ENCODE measurements at regions not wholly inside any gene's neighbourhood (a gene's known extent, or its start where the extent isn't known, plus 50 kb on each side); places are given as distances from the start of the nearest gene placed in this dataset.

DNA sequence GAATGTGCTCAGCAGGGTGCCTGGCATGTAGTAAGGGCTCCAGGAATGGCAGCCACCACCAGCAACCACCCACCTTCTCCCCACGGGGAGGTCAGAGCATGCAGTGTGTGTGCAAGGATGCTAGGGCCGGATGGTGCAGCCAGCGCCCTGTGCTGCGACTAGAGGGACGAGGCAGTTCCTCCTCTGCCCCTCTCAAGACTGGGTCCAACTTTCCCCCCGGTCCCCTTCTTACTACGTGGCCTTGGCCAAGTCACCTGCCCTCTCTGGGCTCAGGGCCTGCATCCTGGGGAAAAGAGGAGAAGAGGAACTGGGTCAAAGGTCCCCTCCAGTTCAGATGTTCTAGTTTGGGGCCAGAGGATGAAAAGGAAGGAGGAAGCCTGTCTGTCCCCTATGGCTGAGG, 71.6 kb upstream of the TARDBP start:
- Histone ChIP-seq H3K27ac (no peak overlapping the region), H3K4me1 (peaks cover 22% of the 10 kb centered on the region), H3K4me3 (no peak overlapping the region), H3K27me3 (no peaks in the 10 kb centered on the region), H3K36me3 (replicated peaks in 1 of 2; ENCODE audit: insufficient read depth in 1 of 2, low read depth in 2 of 2) (no peaks in the 10 kb centered on the region), H3K9me3 (no peaks in the 10 kb centered on the region)
- no peak for DNase-seq
- ATAC-seq = no peak
- intact Hi-C loops (cut with DNase I) = no loop called here
- WGBS, 2 donors = 83% methylated on average over 6 to 7 of the region's 7 CpGs
- TF ChIP-seq, protein P1, sequence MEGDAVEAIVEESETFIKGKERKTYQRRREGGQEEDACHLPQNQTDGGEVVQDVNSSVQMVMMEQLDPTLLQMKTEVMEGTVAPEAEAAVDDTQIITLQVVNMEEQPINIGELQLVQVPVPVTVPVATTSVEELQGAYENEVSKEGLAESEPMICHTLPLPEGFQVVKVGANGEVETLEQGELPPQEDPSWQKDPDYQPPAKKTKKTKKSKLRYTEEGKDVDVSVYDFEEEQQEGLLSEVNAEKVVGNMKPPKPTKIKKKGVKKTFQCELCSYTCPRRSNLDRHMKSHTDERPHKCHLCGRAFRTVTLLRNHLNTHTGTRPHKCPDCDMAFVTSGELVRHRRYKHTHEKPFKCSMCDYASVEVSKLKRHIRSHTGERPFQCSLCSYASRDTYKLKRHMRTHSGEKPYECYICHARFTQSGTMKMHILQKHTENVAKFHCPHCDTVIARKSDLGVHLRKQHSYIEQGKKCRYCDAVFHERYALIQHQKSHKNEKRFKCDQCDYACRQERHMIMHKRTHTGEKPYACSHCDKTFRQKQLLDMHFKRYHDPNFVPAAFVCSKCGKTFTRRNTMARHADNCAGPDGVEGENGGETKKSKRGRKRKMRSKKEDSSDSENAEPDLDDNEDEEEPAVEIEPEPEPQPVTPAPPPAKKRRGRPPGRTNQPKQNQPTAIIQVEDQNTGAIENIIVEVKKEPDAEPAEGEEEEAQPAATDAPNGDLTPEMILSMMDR (IDR thresholded peaks at IDR 0.05) = no peak
- no peak for TF ChIP-seq POLR2A (IDR thresholded peaks at IDR 0.05)

DNA sequence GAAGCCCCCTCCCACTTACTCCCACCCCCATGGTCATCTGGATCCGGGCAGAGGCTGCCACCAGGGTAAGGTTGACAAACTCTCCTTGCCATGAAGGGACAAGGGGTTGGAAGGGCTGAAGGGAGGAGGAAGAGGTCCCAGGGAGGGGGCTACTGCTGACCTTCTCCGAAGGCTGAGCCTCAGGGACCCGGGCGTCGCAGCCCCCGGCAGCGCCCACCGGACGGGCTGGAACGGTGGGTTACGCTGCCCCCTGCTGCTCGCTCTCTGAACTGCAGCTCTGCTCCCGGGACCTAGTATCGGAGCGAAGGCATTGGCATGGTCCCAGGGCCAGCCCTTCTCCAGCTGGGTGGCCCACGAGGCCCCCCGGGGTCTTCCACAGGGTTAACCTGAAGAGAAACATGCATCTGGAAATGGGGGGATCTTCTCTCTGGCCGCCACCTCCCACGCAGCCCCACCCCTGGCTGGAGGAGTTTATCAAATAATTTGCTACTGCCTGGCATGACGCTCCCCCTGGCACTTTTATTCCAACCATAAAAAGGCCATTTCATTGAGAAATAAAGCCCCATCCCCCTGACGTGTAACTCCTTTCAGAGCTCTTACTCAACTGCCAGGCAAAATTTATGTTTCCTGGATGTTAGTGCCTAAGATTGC, 70.4 kb upstream of the TARDBP start:
- TF ChIP-seq, protein P1 (IDR thresholded peaks at IDR 0.05) = peak; percentile 66 to 99 (median 82)
- no peak for TF ChIP-seq POLR2A (IDR thresholded peaks at IDR 0.05)
- WGBS, 2 donors = 7 to 8% methylated on average over 12 to 18 of the region's 21 CpGs
- Histone ChIP-seq H3K4me3 (no peak overlapping the region), H3K27ac (no peak overlapping the region), H3K9me3 (no peaks in the 10 kb centered on the region), H3K36me3 (replicated peaks in 1 of 2; ENCODE audit: insufficient read depth in 1 of 2, low read depth in 2 of 2) (no peaks in the 10 kb centered on the region), H3K4me1 (peaks cover 22% of the 10 kb centered on the region), H3K27me3 (no peaks in the 10 kb centered on the region)
- peak; percentile 54 for ATAC-seq
- DNase-seq = peak; percentile 58 to 79 (median 69)
- intact Hi-C loops (cut with DNase I) = no loop called here

DNA sequence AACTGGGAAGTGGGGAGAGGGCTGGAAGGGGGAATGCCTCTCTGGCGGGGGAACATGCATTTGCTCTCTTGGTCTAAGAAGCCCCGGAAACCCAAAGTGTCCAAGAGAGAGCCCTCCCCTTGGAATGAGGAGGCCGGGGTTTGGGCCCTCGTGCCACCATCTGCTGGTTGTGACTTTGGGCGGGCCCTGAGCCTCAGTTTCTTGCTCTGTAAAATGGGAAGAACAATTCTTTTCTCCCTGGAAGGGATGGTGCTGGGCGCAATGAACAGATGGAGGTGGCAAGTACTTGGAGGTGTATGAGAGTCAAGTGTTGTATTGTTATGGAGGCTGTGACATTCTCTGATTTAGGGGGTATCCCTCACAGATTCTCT, 69.9 kb upstream of the TARDBP start:
- 72 to 85% methylated on average over 6 of the region's 6 CpGs for WGBS, 2 donors
- TF ChIP-seq, protein P1 (IDR thresholded peaks at IDR 0.05) = no peak
- TF ChIP-seq POLR2A (IDR thresholded peaks at IDR 0.05) = no peak
- DNase-seq (no peak), ATAC-seq (no peak)
- H3K4me3 ChIP-seq = no peak overlapping the region
- peaks cover 22% of the 10 kb centered on the region for H3K4me1 ChIP-seq
- H3K9me3 ChIP-seq = no peaks in the 10 kb centered on the region
- no peak overlapping the region for H3K27ac ChIP-seq
- intact Hi-C loops (cut with DNase I) = no loop called here
- no peaks in the 10 kb centered on the region for H3K27me3 ChIP-seq
- no peaks in the 10 kb centered on the region for H3K36me3 ChIP-seq (replicated peaks in 1 of 2; ENCODE audit: insufficient read depth in 1 of 2, low read depth in 2 of 2)

DNA sequence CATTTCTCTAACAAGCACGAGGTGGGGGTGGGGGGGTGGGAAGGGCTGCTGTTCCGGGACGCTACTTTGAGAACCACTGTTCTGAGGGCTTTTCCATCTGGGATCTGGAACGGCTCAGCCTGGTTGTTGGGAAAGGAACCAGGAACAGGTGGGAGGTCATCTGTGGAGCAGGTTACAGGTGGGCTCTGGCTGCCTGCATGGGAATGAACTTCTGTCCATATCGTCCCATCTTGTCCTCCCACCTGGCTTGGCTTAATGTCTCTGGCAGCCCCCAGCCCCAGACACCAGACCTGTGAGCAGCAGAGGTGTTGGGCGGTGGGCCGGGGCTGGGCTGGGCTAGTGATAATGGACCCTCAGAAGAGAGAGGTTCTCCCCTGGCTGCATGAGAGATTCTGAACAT, 69.4 kb upstream of the TARDBP start:
- TF ChIP-seq POLR2A (IDR thresholded peaks at IDR 0.05) = no peak
- TF ChIP-seq, protein P1 (IDR thresholded peaks at IDR 0.05) = no peak
- 40 to 78% methylated on average over 1 to 7 of the region's 7 CpGs for WGBS, 2 donors
- no peaks in the 10 kb centered on the region for H3K27me3 ChIP-seq
- H3K9me3 ChIP-seq = no peaks in the 10 kb centered on the region
- no peak overlapping the region for H3K4me3 ChIP-seq
- ATAC-seq = no peak
- peaks cover 22% of the 10 kb centered on the region for H3K4me1 ChIP-seq
- intact Hi-C loops (cut with DNase I) = no loop called here
- DNase-seq = no peak
- no peaks in the 10 kb centered on the region for H3K36me3 ChIP-seq (replicated peaks in 1 of 2; ENCODE audit: insufficient read depth in 1 of 2, low read depth in 2 of 2)
- H3K27ac ChIP-seq = no peak overlapping the region

Data from body of pancreas (tissue), 4 donors.